DND-41 (cell line): ENCODE measurements at regions not wholly inside any gene's neighbourhood (a gene's known extent, or its start where the extent isn't known, plus 50 kb on each side); places are given as distances from the start of the nearest gene placed in this dataset.

Source experiments
- ATAC-seq: fragments of 200-7000 bp; cut with Tn5 transposase; 3 replicates; pipeline ENCODE4 v1.9.1; 2021; ENCODE audit warnings: low read depth; ENCODE audit not compliant: insufficient read depth
- DNase-seq: peaks from one replicate; pipeline ENCODE4 v3.0.0-alpha.2; 2020
- H2AFZ ChIP-seq: 2 replicates; pipeline ENCODE4 v1.6.0; 2012; ENCODE audit warnings: low read depth, low read length
- H3K27ac ChIP-seq: 2 replicates; pipeline ENCODE4 v1.5.1; 2012; ENCODE audit warnings: low read length, inconsistent platforms
- H3K27me3 ChIP-seq: fragments of 200-600 bp; sonication (generic); 2 replicates; pipeline ENCODE4 v1.6.0; 2012; ENCODE audit warnings: low read length, mild to moderate bottlenecking, inconsistent platforms; ENCODE audit not compliant: insufficient read depth, poor library complexity
- H3K36me3 ChIP-seq: 2 replicates; pipeline ENCODE4 v1.5.1; 2012; ENCODE audit warnings: low read length, inconsistent platforms; ENCODE audit not compliant: insufficient read depth
- H3K4me1 ChIP-seq: 2 replicates; pipeline ENCODE4 v1.5.1; 2012; ENCODE audit warnings: mild to moderate bottlenecking, low read length; ENCODE audit not compliant: insufficient read depth
- H3K4me2 ChIP-seq: 2 replicates; pipeline ENCODE4 v1.6.0; 2012; ENCODE audit warnings: mild to moderate bottlenecking, moderate library complexity, low read length, inconsistent platforms; ENCODE audit not compliant: insufficient read depth
- H3K4me3 ChIP-seq, 2 experiments: fragments of 200-600 bp in 1 of 2; shearing (Covaris generic) in 1 of 2; 2 replicates each; pipeline ENCODE4 v1.5.1; 2012 to 2016; ENCODE audit warnings: inconsistent platforms in 2 of 2, low read length in 2 of 2, mild to moderate bottlenecking in 2 of 2, low read depth in 1 of 2, moderate library complexity in 1 of 2
- H3K79me2 ChIP-seq: 2 replicates; pipeline ENCODE4 v1.6.0; 2012; ENCODE audit warnings: low read length, inconsistent platforms; ENCODE audit not compliant: insufficient read depth
- H3K9ac ChIP-seq: 2 replicates; pipeline ENCODE4 v1.6.0; 2012; ENCODE audit warnings: low read depth, mild to moderate bottlenecking, inconsistent platforms, low read length, moderate library complexity
- H3K9me3 ChIP-seq: 2 replicates; pipeline ENCODE4 v1.5.1; 2012; ENCODE audit warnings: low read length, moderate library complexity, mild to moderate bottlenecking, inconsistent platforms; ENCODE audit not compliant: insufficient read depth, severe bottlenecking
- H4K20me1 ChIP-seq: 2 replicates; pipeline ENCODE4 v1.6.0; 2012; ENCODE audit warnings: low read length; ENCODE audit not compliant: insufficient read depth
- EZH2 ChIP-seq: IDR thresholded peaks from 3 replicates; pipeline ENCODE4 v1.6.1; 2012; ENCODE audit warnings: borderline replicate concordance, low read depth, mild to moderate bottlenecking, moderate library complexity, low read length, inconsistent platforms; ENCODE audit not compliant: severe bottlenecking
- TF ChIP-seq, protein P1 (sequence below): IDR thresholded peaks from 2 replicates; pipeline ENCODE4 v1.5.1; 2012; ENCODE audit warnings: borderline replicate concordance, low read length, moderate library complexity, mild to moderate bottlenecking; ENCODE audit not compliant: poor library complexity, severe bottlenecking; ENCODE audit errors: extremely low read depth

DNA sequence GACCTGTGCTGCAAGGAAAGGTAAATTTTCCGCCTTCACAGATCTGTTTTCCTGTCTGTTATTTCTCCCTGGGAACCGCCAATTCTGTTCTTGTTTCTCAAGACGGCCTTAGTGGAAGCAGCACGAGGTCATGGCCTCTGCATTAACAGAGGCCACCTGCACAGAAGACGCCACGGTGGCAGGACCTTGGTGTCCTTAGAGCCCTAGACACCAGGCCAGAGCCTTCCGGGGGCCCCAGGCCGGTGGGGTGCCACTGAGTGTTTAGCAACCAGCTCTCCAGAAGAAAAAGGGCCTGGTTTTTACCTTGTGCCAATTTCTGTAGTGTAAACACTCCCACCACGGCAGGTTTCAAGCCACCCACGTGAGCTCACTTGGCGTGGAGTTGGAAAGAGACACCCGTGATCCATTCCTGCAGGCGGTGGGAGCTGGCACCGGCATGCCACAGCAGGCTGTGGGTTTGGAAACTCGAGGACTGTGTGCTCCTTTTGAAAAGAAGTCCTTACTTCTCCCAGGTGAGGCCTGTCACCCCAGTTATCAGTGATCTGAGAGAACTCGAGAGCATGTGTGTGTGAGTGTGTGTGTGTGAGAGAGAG is 103.9 kb upstream of the HDAC4 start:
- no peak overlapping the region for H2AFZ ChIP-seq
- TF ChIP-seq, protein P1, sequence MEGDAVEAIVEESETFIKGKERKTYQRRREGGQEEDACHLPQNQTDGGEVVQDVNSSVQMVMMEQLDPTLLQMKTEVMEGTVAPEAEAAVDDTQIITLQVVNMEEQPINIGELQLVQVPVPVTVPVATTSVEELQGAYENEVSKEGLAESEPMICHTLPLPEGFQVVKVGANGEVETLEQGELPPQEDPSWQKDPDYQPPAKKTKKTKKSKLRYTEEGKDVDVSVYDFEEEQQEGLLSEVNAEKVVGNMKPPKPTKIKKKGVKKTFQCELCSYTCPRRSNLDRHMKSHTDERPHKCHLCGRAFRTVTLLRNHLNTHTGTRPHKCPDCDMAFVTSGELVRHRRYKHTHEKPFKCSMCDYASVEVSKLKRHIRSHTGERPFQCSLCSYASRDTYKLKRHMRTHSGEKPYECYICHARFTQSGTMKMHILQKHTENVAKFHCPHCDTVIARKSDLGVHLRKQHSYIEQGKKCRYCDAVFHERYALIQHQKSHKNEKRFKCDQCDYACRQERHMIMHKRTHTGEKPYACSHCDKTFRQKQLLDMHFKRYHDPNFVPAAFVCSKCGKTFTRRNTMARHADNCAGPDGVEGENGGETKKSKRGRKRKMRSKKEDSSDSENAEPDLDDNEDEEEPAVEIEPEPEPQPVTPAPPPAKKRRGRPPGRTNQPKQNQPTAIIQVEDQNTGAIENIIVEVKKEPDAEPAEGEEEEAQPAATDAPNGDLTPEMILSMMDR, result no peak
- TF ChIP-seq EZH2, result no peak
- DNase-seq, result no peak
- no peaks in the 10 kb centered on the region for H3K4me1 ChIP-seq
- no peaks in the 10 kb centered on the region for H3K36me3 ChIP-seq
- H3K9me3 ChIP-seq, result no peaks in the 10 kb centered on the region
- H3K4me3 ChIP-seq, result no peak overlapping the region
- no peaks in the 10 kb centered on the region for H3K79me2 ChIP-seq
- 0 out of 2 replicates have a peak overlapping the region, but pooled peaks have one; percentile 11 for H3K27ac ChIP-seq
- H3K9ac ChIP-seq, result no peak overlapping the region
- no peak for ATAC-seq
- no peaks in the 10 kb centered on the region for H4K20me1 ChIP-seq
- H3K27me3 ChIP-seq, result no peaks in the 10 kb centered on the region
- no peak overlapping the region for H3K4me2 ChIP-seq

DNA sequence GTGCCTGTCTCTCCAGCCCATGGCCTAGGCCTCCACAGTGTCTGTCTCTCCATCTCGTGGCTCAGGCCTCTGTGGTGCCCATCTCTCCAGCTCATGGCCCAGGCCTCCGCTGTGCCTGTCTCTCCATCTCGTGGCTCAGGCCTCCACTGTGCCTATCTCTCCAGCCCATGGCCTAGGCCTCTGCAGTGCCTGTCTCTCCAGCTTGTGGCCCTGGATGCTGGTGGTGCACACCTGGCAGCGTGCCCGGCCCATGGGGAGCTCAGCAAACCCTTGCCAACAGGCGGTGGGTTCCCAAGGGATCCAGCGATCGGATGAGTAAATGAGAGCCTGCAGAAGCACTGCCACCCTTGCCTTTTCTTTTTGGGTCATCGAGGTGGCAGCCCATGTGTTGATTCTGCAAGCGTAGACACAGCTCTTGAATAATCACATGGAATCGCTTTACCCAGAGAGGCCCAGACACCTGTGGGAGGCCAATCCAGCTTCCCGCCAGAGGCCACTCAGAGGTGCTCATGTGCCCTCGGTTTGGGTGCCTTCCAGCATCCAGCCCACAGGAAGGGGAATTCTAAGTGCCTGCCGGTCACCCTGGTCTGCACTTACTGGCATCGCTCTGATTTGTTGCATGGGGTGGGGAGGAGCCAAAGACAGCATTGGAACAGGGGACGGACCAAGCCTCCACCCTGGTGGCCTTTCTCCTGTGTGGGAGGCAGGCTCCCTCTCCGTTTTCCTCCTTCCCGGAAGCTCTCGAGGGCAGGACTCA is 101.8 kb upstream of the HDAC4 start:
- Histone ChIP-seq H2AFZ (no peak overlapping the region), H3K4me3 (no peak overlapping the region), H3K4me2 (no peak overlapping the region), H3K27ac (no peak overlapping the region), H3K4me1 (no peaks in the 10 kb centered on the region), H3K79me2 (no peaks in the 10 kb centered on the region), H3K9me3 (no peaks in the 10 kb centered on the region), H3K9ac (no peak overlapping the region), H3K36me3 (no peaks in the 10 kb centered on the region), H4K20me1 (no peaks in the 10 kb centered on the region), H3K27me3 (no peaks in the 10 kb centered on the region)
- peak; percentile 27; the same call in 1 of the 3 replicates for ATAC-seq
- TF ChIP-seq, protein P1, result no peak
- no peak for TF ChIP-seq EZH2
- no peak for DNase-seq

DNA sequence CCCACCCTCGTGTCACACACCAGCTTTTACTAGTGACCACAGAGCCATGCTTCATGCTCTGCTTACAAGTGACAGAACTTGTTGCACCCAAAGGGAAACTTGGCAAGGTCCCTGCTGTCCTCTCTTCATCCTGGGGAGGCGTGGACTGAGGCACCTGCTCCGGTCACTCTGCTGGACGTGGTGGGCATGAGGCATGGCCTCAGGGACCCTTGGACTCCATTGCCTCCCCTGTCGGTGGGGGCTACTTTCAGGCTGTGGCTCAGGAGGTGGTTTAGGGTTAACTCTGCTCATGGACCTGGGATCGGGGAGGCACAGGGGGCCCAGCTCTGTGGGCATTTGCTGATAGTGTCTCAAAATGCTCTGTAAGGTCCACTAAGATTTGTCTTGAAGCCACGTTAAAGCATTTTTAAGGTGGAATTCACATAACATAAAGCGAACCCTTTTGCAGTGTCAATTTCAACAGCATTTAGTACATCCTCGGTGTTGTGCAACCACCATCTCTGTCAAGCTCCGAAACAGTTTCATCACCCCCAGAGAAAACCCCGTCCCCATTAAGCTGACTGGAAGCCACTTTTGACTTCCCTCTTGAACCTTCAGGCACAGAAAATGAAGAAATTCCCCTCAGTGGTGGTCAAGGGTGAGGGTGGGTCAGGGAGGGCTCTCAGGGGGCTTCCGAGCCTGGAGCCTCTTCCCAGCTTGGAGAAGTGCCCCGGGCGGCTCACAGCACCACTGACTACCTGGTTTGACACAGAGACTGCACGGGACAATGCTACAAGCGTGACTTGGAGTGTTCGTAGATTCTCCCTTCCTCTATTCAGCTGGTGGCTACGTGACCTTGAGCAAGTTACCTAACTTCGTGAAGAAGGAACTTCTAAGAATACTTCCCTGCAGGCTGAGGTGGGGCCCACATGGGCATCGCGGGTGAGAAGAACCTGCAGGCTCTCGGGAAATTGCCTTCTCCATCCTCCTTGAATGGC is 100.0 kb upstream of the HDAC4 start:
- Histone ChIP-seq H3K4me1 (no peaks in the 10 kb centered on the region), H3K4me2 (no peak overlapping the region), H4K20me1 (no peaks in the 10 kb centered on the region), H2AFZ (no peak overlapping the region), H3K27ac (no peak overlapping the region), H3K4me3 (no peak overlapping the region), H3K27me3 (no peaks in the 10 kb centered on the region), H3K79me2 (no peaks in the 10 kb centered on the region), H3K36me3 (no peaks in the 10 kb centered on the region), H3K9ac (no peak overlapping the region), H3K9me3 (no peaks in the 10 kb centered on the region)
- ATAC-seq (no peak), DNase-seq (no peak)
- TF ChIP-seq, protein P1, result no peak
- TF ChIP-seq EZH2, result no peak
